Neural progenitor cell (in vitro differentiated cells): ENCODE measurements at regions not wholly inside any gene's neighbourhood (a gene's known extent, or its start where the extent isn't known, plus 50 kb on each side); places are given as distances from the start of the nearest gene placed in this dataset.

Experiments
- DNase-seq: peaks from one replicate; pipeline ENCODE4 v3.0.0-alpha.2; 2016; ENCODE audit warnings: low spot score
- H2AFZ ChIP-seq: fragments of 200-600 bp; sonication (generic); replicated peaks from 2 replicates; pipeline ENCODE4 v1.6.1; 2016; ENCODE audit warnings: antibody characterized with exemption
- H3F3A ChIP-seq: fragments of 200-600 bp; sonication (generic); 2 replicates; pipeline ENCODE4 v1.6.1; 2016; ENCODE audit warnings: antibody characterized with exemption, low read depth
- H3K27ac ChIP-seq: fragments of 200-600 bp; sonication (generic); 2 replicates; pipeline ENCODE4 v1.5.1; 2016; ENCODE audit warnings: mild to moderate bottlenecking
- H3K27me3 ChIP-seq: fragments of 200-600 bp; sonication (generic); 2 replicates; pipeline ENCODE4 v1.6.1; 2016; ENCODE audit warnings: mild to moderate bottlenecking, moderate library complexity
- H3K36me3 ChIP-seq: fragments of 200-600 bp; sonication (generic); 2 replicates; pipeline ENCODE4 v1.5.1; 2016
- H3K4me1 ChIP-seq: fragments of 200-600 bp; sonication (generic); 2 replicates; pipeline ENCODE4 v1.6.1; 2016; ENCODE audit warnings: mixed run types
- H3K4me2 ChIP-seq: fragments of 200-600 bp; sonication (generic); 2 replicates; pipeline ENCODE4 v1.6.1; 2016
- H3K4me3 ChIP-seq: fragments of 200-600 bp; sonication (generic); 2 replicates; pipeline ENCODE4 v1.5.1; 2016
- H3K79me2 ChIP-seq: fragments of 200-600 bp; sonication (generic); 2 replicates; pipeline ENCODE4 v1.6.1; 2016; ENCODE audit warnings: low read depth
- H3K9ac ChIP-seq: fragments of 200-600 bp; sonication (generic); 2 replicates; pipeline ENCODE4 v1.6.1; 2016
- H3K9me3 ChIP-seq: fragments of 200-600 bp; sonication (generic); 2 replicates; pipeline ENCODE4 v1.5.1; 2016; ENCODE audit warnings: low read depth
- H4K20me1 ChIP-seq: fragments of 200-600 bp; sonication (generic); 2 replicates; pipeline ENCODE4 v1.6.1; 2016; ENCODE audit warnings: low read depth
- H3K27ac Mint-ChIP-seq: 3 replicates; pipeline ENCODE4 v1.8.0; 2021; ENCODE audit warnings: mixed read lengths
- H3K27me3 Mint-ChIP-seq: 2 replicates; pipeline ENCODE4 v1.8.0; 2022; ENCODE audit warnings: low read depth, mild to moderate bottlenecking, inconsistent platforms, moderate library complexity, mixed read lengths; ENCODE audit not compliant: insufficient read depth
- H3K36me3 Mint-ChIP-seq: 3 replicates; pipeline ENCODE4 v1.8.0; 2021; ENCODE audit warnings: mixed read lengths
- H3K4me1 Mint-ChIP-seq: 3 replicates; pipeline ENCODE4 v1.8.0; 2021; ENCODE audit warnings: mixed read lengths
- H3K4me3 Mint-ChIP-seq: 3 replicates; pipeline ENCODE4 v1.8.0; 2021; ENCODE audit warnings: mild to moderate bottlenecking, moderate library complexity, mixed read lengths
- H3K9me3 Mint-ChIP-seq: 3 replicates; pipeline ENCODE4 v1.8.0; 2020; ENCODE audit warnings: mixed read lengths
- EZH2 ChIP-seq: fragments of 200-600 bp; sonication (generic); IDR thresholded peaks from 2 replicates; pipeline ENCODE4 v1.6.1; 2017; ENCODE audit warnings: antibody characterized with exemption, mild to moderate bottlenecking, moderate library complexity
- EZH2phosphoT487 ChIP-seq: fragments of 200-600 bp; sonication (generic); IDR thresholded peaks from 2 replicates; pipeline ENCODE4 v1.6.1; 2017; ENCODE audit warnings: antibody characterized with exemption
- TF ChIP-seq, protein P1 (sequence below): fragments of 200-600 bp; sonication (generic); IDR thresholded peaks from 2 replicates; pipeline ENCODE4 v1.5.1; 2017; ENCODE audit warnings: antibody characterized with exemption, mild to moderate bottlenecking

DNA sequence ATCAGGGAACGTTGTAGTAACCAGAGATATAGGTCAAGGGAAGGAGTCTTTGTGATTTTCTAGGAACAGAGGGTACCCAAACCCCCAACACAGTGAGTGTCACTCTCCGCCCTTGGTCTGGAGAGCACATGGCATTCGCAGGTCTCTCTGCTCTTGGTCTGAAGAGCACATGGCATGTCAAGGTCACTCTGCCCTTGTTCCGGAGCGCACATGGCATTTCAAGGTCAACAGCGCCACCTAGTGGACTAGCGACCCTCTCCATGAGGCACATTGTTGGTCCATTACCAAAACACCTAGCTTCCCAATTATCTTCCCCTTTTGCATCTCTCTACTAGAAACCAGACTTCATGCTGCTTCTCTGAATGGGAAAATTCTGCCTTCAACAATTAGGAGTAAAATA lies 260.0 kb downstream of the C6orf118 start:
- Histone ChIP-seq H3K4me3 (no peak overlapping the region), H3K9me3 (peaks cover 9% of the 10 kb centered on the region), H3K36me3 (peaks cover 3% of the 10 kb centered on the region), H3K27me3 (no peaks in the 10 kb centered on the region), H3F3A (no peaks in the 10 kb centered on the region), H3K79me2 (no peaks in the 10 kb centered on the region), H3K4me2 (no peak overlapping the region), H2AFZ (no peak overlapping the region), H4K20me1 (no peaks in the 10 kb centered on the region), H3K27ac (no peak overlapping the region), H3K4me1 (no peaks in the 10 kb centered on the region), H3K9ac (no peak overlapping the region)
- H3K36me3 Mint-ChIP-seq, result no peaks in the 10 kb centered on the region
- H3K27ac Mint-ChIP-seq, result no peak overlapping the region
- H3K4me3 Mint-ChIP-seq, result no peak overlapping the region
- TF ChIP-seq, protein P1, sequence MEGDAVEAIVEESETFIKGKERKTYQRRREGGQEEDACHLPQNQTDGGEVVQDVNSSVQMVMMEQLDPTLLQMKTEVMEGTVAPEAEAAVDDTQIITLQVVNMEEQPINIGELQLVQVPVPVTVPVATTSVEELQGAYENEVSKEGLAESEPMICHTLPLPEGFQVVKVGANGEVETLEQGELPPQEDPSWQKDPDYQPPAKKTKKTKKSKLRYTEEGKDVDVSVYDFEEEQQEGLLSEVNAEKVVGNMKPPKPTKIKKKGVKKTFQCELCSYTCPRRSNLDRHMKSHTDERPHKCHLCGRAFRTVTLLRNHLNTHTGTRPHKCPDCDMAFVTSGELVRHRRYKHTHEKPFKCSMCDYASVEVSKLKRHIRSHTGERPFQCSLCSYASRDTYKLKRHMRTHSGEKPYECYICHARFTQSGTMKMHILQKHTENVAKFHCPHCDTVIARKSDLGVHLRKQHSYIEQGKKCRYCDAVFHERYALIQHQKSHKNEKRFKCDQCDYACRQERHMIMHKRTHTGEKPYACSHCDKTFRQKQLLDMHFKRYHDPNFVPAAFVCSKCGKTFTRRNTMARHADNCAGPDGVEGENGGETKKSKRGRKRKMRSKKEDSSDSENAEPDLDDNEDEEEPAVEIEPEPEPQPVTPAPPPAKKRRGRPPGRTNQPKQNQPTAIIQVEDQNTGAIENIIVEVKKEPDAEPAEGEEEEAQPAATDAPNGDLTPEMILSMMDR, result peak; percentile 80
- TF ChIP-seq EZH2, result no peak
- DNase-seq, result peak; percentile 78
- peaks cover 25% of the 10 kb centered on the region for H3K9me3 Mint-ChIP-seq
- H3K27me3 Mint-ChIP-seq, result peaks cover 3% of the 10 kb centered on the region
- H3K4me1 Mint-ChIP-seq, result no peaks in the 10 kb centered on the region

DNA sequence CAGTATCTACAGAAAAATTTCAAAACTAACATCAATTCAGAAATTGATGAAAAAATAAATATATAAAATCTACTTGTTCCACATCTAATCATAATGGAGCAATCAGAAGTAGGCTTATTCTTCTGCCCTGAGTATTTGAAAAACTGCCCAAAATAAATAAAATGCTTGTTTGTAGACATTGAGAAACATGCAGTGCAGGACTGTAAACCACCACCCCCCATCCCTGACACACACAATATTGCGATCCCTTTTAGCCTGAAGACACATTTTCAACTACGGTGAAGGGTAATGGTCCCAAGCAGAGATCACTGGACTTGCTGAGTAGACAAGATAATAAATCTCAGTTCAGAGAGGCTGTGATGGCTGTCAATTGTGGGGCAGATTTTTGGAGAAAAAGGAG lies 261.5 kb downstream of the C6orf118 start:
- Histone ChIP-seq H3K27me3 (no peaks in the 10 kb centered on the region), H3K4me1 (no peaks in the 10 kb centered on the region), H3F3A (no peaks in the 10 kb centered on the region), H3K79me2 (no peaks in the 10 kb centered on the region), H3K27ac (no peak overlapping the region), H3K36me3 (peaks cover 3% of the 10 kb centered on the region), H4K20me1 (no peaks in the 10 kb centered on the region), H3K4me2 (no peak overlapping the region), H3K4me3 (no peak overlapping the region), H2AFZ (no peak overlapping the region), H3K9ac (no peak overlapping the region), H3K9me3 (peaks cover 9% of the 10 kb centered on the region)
- Mint-ChIP-seq H3K4me1 (no peaks in the 10 kb centered on the region), H3K36me3 (no peaks in the 10 kb centered on the region), H3K9me3 (peaks cover 23% of the 10 kb centered on the region), H3K27ac (no peak overlapping the region), H3K4me3 (no peak overlapping the region), H3K27me3 (peaks cover 3% of the 10 kb centered on the region)
- DNase-seq, result no peak
- TF ChIP-seq, protein P1, result no peak
- no peak for TF ChIP-seq EZH2phosphoT487
- TF ChIP-seq EZH2, result no peak

DNA sequence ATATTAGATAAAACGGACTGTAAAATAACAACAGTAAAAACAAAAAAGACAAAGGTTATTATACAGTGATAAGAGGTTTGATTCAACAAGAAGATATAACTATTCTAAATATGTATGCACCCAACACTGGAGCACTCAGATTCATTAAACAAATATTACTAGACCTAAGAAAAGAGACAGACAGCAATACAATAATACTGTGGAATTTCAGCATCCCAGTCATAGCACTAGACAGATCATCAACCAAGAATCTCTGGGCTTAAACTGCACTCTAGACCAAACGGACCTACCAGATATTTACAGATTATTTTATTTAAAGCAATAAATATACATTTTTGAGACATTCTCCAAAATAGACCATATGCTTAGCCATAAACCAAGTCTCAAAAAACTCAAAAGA lies 263.8 kb downstream of the C6orf118 start:
- H3K27me3 Mint-ChIP-seq, result peaks cover 3% of the 10 kb centered on the region
- H3K27ac Mint-ChIP-seq, result no peak overlapping the region
- no peak overlapping the region for H2AFZ ChIP-seq
- H3K4me2 ChIP-seq, result no peak overlapping the region
- no peaks in the 10 kb centered on the region for H3K36me3 Mint-ChIP-seq
- H3K27ac ChIP-seq, result no peak overlapping the region
- H3K9me3 ChIP-seq, result peaks cover 9% of the 10 kb centered on the region
- H3K4me1 ChIP-seq, result no peaks in the 10 kb centered on the region
- TF ChIP-seq EZH2phosphoT487 (no peak), EZH2 (no peak)
- TF ChIP-seq, protein P1, result no peak
- H3K9ac ChIP-seq, result no peak overlapping the region
- no peaks in the 10 kb centered on the region for H3K4me1 Mint-ChIP-seq
- no peaks in the 10 kb centered on the region for H3F3A ChIP-seq
- H3K9me3 Mint-ChIP-seq, result peaks cover 23% of the 10 kb centered on the region
- no peak overlapping the region for H3K4me3 ChIP-seq
- H3K36me3 ChIP-seq, result peaks cover 3% of the 10 kb centered on the region
- no peaks in the 10 kb centered on the region for H3K27me3 ChIP-seq
- no peak overlapping the region for H3K4me3 Mint-ChIP-seq
- no peak for DNase-seq
- no peaks in the 10 kb centered on the region for H4K20me1 ChIP-seq
- H3K79me2 ChIP-seq, result no peaks in the 10 kb centered on the region

DNA sequence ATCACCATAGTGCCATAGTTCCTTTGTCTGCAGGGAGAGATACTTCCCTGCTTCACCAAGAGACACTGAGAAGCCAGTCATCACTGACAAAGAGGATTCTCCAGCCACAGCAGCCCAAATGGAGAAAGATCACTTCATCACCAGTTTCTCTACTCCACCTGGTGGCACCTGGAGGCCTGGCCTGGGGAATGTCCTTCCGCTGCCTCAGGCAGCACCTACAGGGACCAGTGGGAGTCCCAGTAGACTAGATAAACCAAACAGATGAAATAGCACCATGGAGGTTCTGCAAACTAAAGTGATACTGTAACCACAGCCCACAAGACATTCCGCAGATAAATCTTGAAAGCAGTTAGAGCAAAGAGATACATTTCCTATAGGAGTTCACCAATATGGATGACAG lies 266.5 kb downstream of the C6orf118 start:
- Mint-ChIP-seq H3K27ac (no peak overlapping the region), H3K36me3 (no peaks in the 10 kb centered on the region), H3K27me3 (no peaks in the 10 kb centered on the region), H3K9me3 (peaks cover 7% of the 10 kb centered on the region), H3K4me1 (no peaks in the 10 kb centered on the region), H3K4me3 (no peak overlapping the region)
- H3F3A ChIP-seq, result no peaks in the 10 kb centered on the region
- DNase-seq, result peak; percentile 15
- no peaks in the 10 kb centered on the region for H4K20me1 ChIP-seq
- peaks cover 9% of the 10 kb centered on the region for H3K9me3 ChIP-seq
- H3K27me3 ChIP-seq, result no peaks in the 10 kb centered on the region
- H3K9ac ChIP-seq, result no peak overlapping the region
- H3K4me1 ChIP-seq, result no peaks in the 10 kb centered on the region
- no peaks in the 10 kb centered on the region for H3K79me2 ChIP-seq
- no peak overlapping the region for H3K4me3 ChIP-seq
- H3K4me2 ChIP-seq, result no peak overlapping the region
- no peak overlapping the region for H3K27ac ChIP-seq
- H3K36me3 ChIP-seq, result peaks cover 3% of the 10 kb centered on the region
- no peak for TF ChIP-seq EZH2phosphoT487
- TF ChIP-seq, protein P1, result peak; percentile 29
- H2AFZ ChIP-seq, result no peak overlapping the region
